ENCODE measurements at regions not wholly inside any gene's neighbourhood (a gene's known extent, or its start where the extent isn't known, plus 50 kb on each side); places are given as distances from the start of the nearest gene placed in this dataset.

GRCh38 chr15:81433462-81433861 lies 59.4 kb upstream of the TMC3 start:
- TF ChIP-seq GATA3 (IDR thresholded peaks at IDR 0.05; ENCODE audit: low read depth, low read length), result no peak
- TF ChIP-seq GATA2 (IDR thresholded peaks at IDR 0.05; ENCODE audit: low read depth, low read length), result no peak

DNA sequence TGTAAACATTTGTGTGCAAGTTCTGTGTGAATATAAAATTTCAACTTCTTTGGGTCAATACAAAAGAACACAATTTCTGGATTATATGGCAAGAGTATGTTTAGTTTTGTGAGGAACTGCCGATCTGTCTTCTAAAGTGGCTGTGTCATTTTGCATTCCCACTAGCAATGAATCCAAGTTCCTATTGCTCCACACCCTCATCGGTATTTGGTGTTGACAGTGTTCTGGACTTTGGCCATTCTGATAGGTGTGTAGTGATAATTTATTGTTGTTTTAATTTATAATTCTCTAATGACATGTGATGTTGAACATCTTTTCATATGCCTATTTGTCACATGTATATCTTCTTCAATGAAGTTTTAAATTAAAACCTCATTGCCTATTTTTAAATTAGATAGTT lies 58.2 kb upstream of the TMC3 start:
- TF ChIP-seq GATA2 (IDR thresholded peaks at IDR 0.05; ENCODE audit: low read depth, low read length) (no peak), GATA3 (IDR thresholded peaks at IDR 0.05; ENCODE audit: low read depth, low read length) (no peak)

DNA sequence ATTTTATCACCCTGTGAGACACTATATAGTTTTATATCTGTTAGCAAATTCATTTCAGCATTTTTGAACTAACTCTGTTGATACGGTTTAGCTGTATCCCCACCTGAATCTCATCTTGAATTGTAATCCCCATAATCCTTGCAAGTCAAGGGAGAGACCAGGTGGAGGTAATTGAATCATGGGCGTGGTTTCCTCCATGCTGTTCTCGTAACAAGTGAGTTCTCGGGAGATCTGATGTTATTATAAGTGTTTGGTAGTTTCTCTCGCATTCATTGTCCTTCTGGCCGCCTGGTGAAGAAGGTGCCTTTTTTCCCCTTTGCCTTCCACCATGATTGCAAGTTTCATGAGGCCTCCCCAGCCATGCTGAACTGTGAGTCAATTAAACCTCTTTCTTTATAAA lies 53.2 kb upstream of the TMC3 start:
- TF ChIP-seq GATA3 (IDR thresholded peaks at IDR 0.05; ENCODE audit: low read depth, low read length), result no peak
- TF ChIP-seq GATA2 (IDR thresholded peaks at IDR 0.05; ENCODE audit: low read depth, low read length), result no peak

- TF ChIP-seq GATA3 (IDR thresholded peaks at IDR 0.05; ENCODE audit: low read depth, low read length) (no peak), GATA2 (IDR thresholded peaks at IDR 0.05; ENCODE audit: low read depth, low read length) (no peak)
Measured at GRCh38 chr15:81425905-81426304, 51.9 kb upstream of the TMC3 start.

Data from SH-SY5Y (cell line).